H1 (cell line): ENCODE measurements at regions not wholly inside any gene's neighbourhood (a gene's known extent, or its start where the extent isn't known, plus 50 kb on each side); places are given as distances from the start of the nearest gene placed in this dataset.

Source experiments
- CTCF ChIA-PET: fragments of 300-600 bp; sonication (Branson Sonifier 250); formaldehyde crosslinking; loops from one replicate; lab custom pipeline; 2021; ENCODE audit not compliant: partially characterized antibody; lab: Charles Lee
- POLR2A ChIA-PET: fragments of 300-600 bp; sonication (Branson Sonifier 250); formaldehyde crosslinking; loops from one replicate; lab custom pipeline; 2021; ENCODE audit warnings: inconsistent platforms; ENCODE audit not compliant: partially characterized antibody; lab: Charles Lee
- DNase-seq, 2 experiments: peaks; one replicate each; pipeline versions ENCODE4 v3.0.0 to v3.0.0-alpha.2; 2010 to 2022; ENCODE audit warnings: low spot score in 2 of 2, low read depth in 1 of 2, mixed read lengths in 1 of 2
- FAIRE-seq: peaks from 2 replicates; lab custom pipeline; 2011; peaks lifted over from hg19 to GRCh38; lab: Jason Lieb, UNC
- H2AFZ ChIP-seq: 2 replicates; pipeline ENCODE4 v1.8.1; 2012; ENCODE audit warnings: low read length, inconsistent platforms
- H2AK5ac ChIP-seq: 2 replicates; pipeline ENCODE4 v1.6.1; 2013; ENCODE audit warnings: low read depth, low read length
- H2BK120ac ChIP-seq: replicated peaks from 2 replicates; pipeline ENCODE3; 2013; ENCODE audit warnings: low read depth, low read length, inconsistent platforms
- H2BK12ac ChIP-seq: 2 replicates; pipeline ENCODE4 v1.6.1; 2013; ENCODE audit warnings: low read depth, low read length
- H2BK15ac ChIP-seq: 2 replicates; pipeline ENCODE4 v1.6.1; 2013; ENCODE audit warnings: low read length
- H2BK20ac ChIP-seq: 2 replicates; pipeline ENCODE4 v1.6.1; 2013; ENCODE audit warnings: low read length
- H2BK5ac ChIP-seq: 2 replicates; pipeline ENCODE4 v1.6.1; 2013; ENCODE audit warnings: low read depth, low read length
- H3K14ac ChIP-seq: 2 replicates; pipeline ENCODE4 v1.6.1; 2013; ENCODE audit warnings: inconsistent platforms; ENCODE audit not compliant: insufficient read length
- H3K18ac ChIP-seq: 2 replicates; pipeline ENCODE4 v1.6.1; 2013; ENCODE audit warnings: low read length; ENCODE audit errors: extremely low read depth
- H3K23ac ChIP-seq: 2 replicates; pipeline ENCODE4 v1.6.1; 2013; ENCODE audit warnings: inconsistent platforms; ENCODE audit not compliant: insufficient read length
- H3K23me2 ChIP-seq: 2 replicates; pipeline ENCODE4 v1.6.1; 2013; ENCODE audit warnings: low read depth, low read length
- H3K27ac ChIP-seq: 2 replicates; pipeline ENCODE4 v1.6.1; 2011; ENCODE audit warnings: low read depth, low read length, inconsistent platforms
- H3K27me3 ChIP-seq, 4 experiments: replicated peaks in 1 of 4; 1 replicate in 1 of 4; 2 replicates in 3 of 4; pipeline versions ENCODE4 v1.6.1 to v1.8.1; 2011 to 2013; ENCODE audit warnings: low read length in 3 of 4, mild to moderate bottlenecking in 3 of 4, inconsistent platforms in 2 of 4, mixed read lengths in 2 of 4, moderate library complexity in 1 of 4; ENCODE audit not compliant: control insufficient read depth in 3 of 4, insufficient read depth in 3 of 4; ENCODE audit errors: extremely low read depth in 1 of 4
- H3K36me3 ChIP-seq, 4 experiments: 2 replicates each; pipeline versions ENCODE4 v1.6.1 to v1.8.1; 2011 to 2013; ENCODE audit warnings: mild to moderate bottlenecking in 4 of 4, low read length in 3 of 4, moderate library complexity in 2 of 4, control low read depth in 1 of 4, inconsistent platforms in 1 of 4; ENCODE audit not compliant: insufficient read depth in 4 of 4, control insufficient read depth in 2 of 4
- H3K4ac ChIP-seq: replicated peaks from 2 replicates; pipeline ENCODE3; 2013; ENCODE audit warnings: low read length, low read depth, mixed read lengths, inconsistent platforms; ENCODE audit not compliant: insufficient read length
- H3K4me1 ChIP-seq, 4 experiments: replicated peaks in 1 of 4; 1 replicate in 1 of 4; 2 replicates in 3 of 4; pipeline versions ENCODE4 v1.6.1 to v1.8.1; 2011 to 2013; ENCODE audit warnings: low read length in 3 of 4, inconsistent platforms in 2 of 4, mixed read lengths in 1 of 4; ENCODE audit not compliant: insufficient read depth in 4 of 4, control insufficient read depth in 3 of 4
- H3K4me2 ChIP-seq, 2 experiments: 2 replicates each; pipeline versions ENCODE4 v1.6.1 to v1.8.1; 2011 to 2013; ENCODE audit warnings: low read depth in 2 of 2, low read length in 2 of 2, control low read depth in 1 of 2, inconsistent platforms in 1 of 2, mild to moderate bottlenecking in 1 of 2; ENCODE audit not compliant: insufficient read depth in 1 of 2
- H3K4me3 ChIP-seq, 4 experiments: fragments of 200-600, 300-600 bp in 1 of 4; sonication (generic), shearing (Covaris generic), sonication (Bioruptor Twin) in 1 of 4; 2 replicates each; pipeline versions ENCODE4 v1.5.1 to v1.8.1; 2011 to 2016; ENCODE audit warnings: low read length in 4 of 4, low read depth in 3 of 4, control low read depth in 2 of 4, inconsistent platforms in 2 of 4, mild to moderate bottlenecking in 2 of 4, mixed read lengths in 1 of 4, moderate library complexity in 1 of 4; ENCODE audit not compliant: insufficient read depth in 2 of 4; ENCODE audit errors: extremely low read depth in 1 of 4
- H3K56ac ChIP-seq: replicated peaks from 2 replicates; pipeline ENCODE3; 2013; ENCODE audit warnings: low read depth, mild to moderate bottlenecking, mixed read lengths, low read length, inconsistent platforms; ENCODE audit not compliant: insufficient read length
- H3K79me1 ChIP-seq: 2 replicates; pipeline ENCODE4 v1.6.1; 2013; ENCODE audit warnings: low read depth, low read length, control low read depth
- H3K79me2 ChIP-seq, 2 experiments: 2 replicates each; pipeline versions ENCODE4 v1.6.1 to v1.8.1; 2012 to 2013; ENCODE audit warnings: low read length in 2 of 2, mild to moderate bottlenecking in 2 of 2, inconsistent platforms in 1 of 2; ENCODE audit not compliant: insufficient read depth in 2 of 2, control insufficient read depth in 1 of 2
- H3K9ac ChIP-seq, 4 experiments: replicated peaks in 1 of 4; 1 replicate in 1 of 4; 2 replicates in 3 of 4; pipeline versions ENCODE4 v1.6.1 to v1.8.1; 2011 to 2013; ENCODE audit warnings: low read depth in 3 of 4, low read length in 3 of 4, control low read depth in 2 of 4, mild to moderate bottlenecking in 2 of 4, moderate library complexity in 2 of 4, inconsistent platforms in 1 of 4; ENCODE audit errors: extremely low read depth in 1 of 4
- H3K9me3 ChIP-seq, 2 experiments: 2 replicates each; pipeline versions ENCODE4 v1.6.1 to v1.8.1; 2012 to 2013; ENCODE audit warnings: mild to moderate bottlenecking in 2 of 2, moderate library complexity in 2 of 2, control low read depth in 1 of 2, inconsistent platforms in 1 of 2, low read depth in 1 of 2, low read length in 1 of 2, mixed read lengths in 1 of 2; ENCODE audit not compliant: insufficient read depth in 2 of 2
- H4K20me1 ChIP-seq, 2 experiments: replicated peaks in 1 of 2; 2 replicates each; pipeline versions ENCODE3 to v1.8.1; 2011 to 2013; ENCODE audit warnings: inconsistent platforms in 2 of 2, low read length in 2 of 2, mild to moderate bottlenecking in 1 of 2; ENCODE audit not compliant: insufficient read depth in 2 of 2, control insufficient read depth in 1 of 2
- H4K5ac ChIP-seq: 2 replicates; pipeline ENCODE4 v1.6.1; 2013; ENCODE audit warnings: low read length, low read depth, mixed read lengths, inconsistent platforms; ENCODE audit not compliant: insufficient read length
- H4K8ac ChIP-seq: 2 replicates; pipeline ENCODE4 v1.8.0; 2013; ENCODE audit warnings: mild to moderate bottlenecking, moderate library complexity, low read length, inconsistent platforms; ENCODE audit not compliant: insufficient read depth; ENCODE audit errors: extremely low read depth
- H4K91ac ChIP-seq: replicated peaks from 2 replicates; pipeline ENCODE3; 2013; ENCODE audit warnings: low read length, mixed read lengths, inconsistent platforms; ENCODE audit not compliant: insufficient read length
- ASH2L ChIP-seq: fragments of 200-600, 300-600 bp; sonication (generic); IDR thresholded peaks from one replicate; pipeline ENCODE4 v1.7.1; 2017; ENCODE audit warnings: low read length
- BRCA1 ChIP-seq: IDR thresholded peaks from 2 replicates; pipeline ENCODE4 v1.6.1; 2012; ENCODE audit warnings: low read depth, low read length, improper control_type of control experiment
- CEBPB ChIP-seq: IDR thresholded peaks from 2 replicates; pipeline ENCODE4 v1.6.1; 2012; ENCODE audit warnings: low read depth, low read length
- CHD1 ChIP-seq: IDR thresholded peaks from 2 replicates; pipeline ENCODE4 v1.6.1; 2012; ENCODE audit warnings: low read depth, low read length, improper control_type of control experiment
- EGR1 ChIP-seq: IDR thresholded peaks from 2 replicates; pipeline ENCODE4 v1.6.1; 2011; ENCODE audit warnings: low read depth, low read length, borderline replicate concordance
- EZH2 ChIP-seq: fragments of 200-600 bp; sonication (generic); IDR thresholded peaks from 2 replicates; pipeline ENCODE4 v1.7.1; 2012; ENCODE audit warnings: low read depth, mild to moderate bottlenecking, moderate library complexity, low read length, inconsistent platforms; ENCODE audit not compliant: severe bottlenecking
- HDAC2 ChIP-seq, 2 experiments: fragments of 300-600 bp in 1 of 2; sonication (generic) in 1 of 2; IDR thresholded peaks; 2 replicates each; pipeline ENCODE4 v1.6.1; 2011 to 2012; ENCODE audit warnings: low read depth in 2 of 2, low read length in 2 of 2, mild to moderate bottlenecking in 2 of 2, moderate library complexity in 2 of 2, borderline replicate concordance in 1 of 2, inconsistent platforms in 1 of 2
- HDAC6 ChIP-seq: IDR thresholded peaks from one replicate; pipeline ENCODE4 v1.7.1; 2012; ENCODE audit warnings: low read depth, mild to moderate bottlenecking, inconsistent platforms, low read length, moderate library complexity
- KDM5A ChIP-seq: fragments of 200-600 bp; IDR thresholded peaks from 2 replicates; pipeline ENCODE4 v1.7.1; 2012; ENCODE audit warnings: mild to moderate bottlenecking, low read length, inconsistent platforms, mixed read lengths
- PHF8 ChIP-seq: fragments of 200-600 bp; sonication (generic); conservative IDR thresholded peaks from 2 replicates; pipeline ENCODE4 v1.7.1; 2012; ENCODE audit warnings: low read depth, mild to moderate bottlenecking, inconsistent platforms, low read length, moderate library complexity
- POLR2AphosphoS5 ChIP-seq: IDR thresholded peaks from 2 replicates; pipeline ENCODE4 v1.6.1; 2011; ENCODE audit warnings: low read depth, low read length
- POU5F1 ChIP-seq: IDR thresholded peaks from 2 replicates; pipeline ENCODE4 v1.6.1; 2011; ENCODE audit warnings: low read depth, mild to moderate bottlenecking, low read length, moderate library complexity
- RFX5 ChIP-seq: IDR thresholded peaks from 2 replicates; pipeline ENCODE4 v1.6.1; 2011; ENCODE audit warnings: low read depth, low read length, improper control_type of control experiment, borderline replicate concordance
- RNF2 ChIP-seq: fragments of 200-900, 300-1000 bp; sonication (generic); IDR thresholded peaks from 2 replicates; pipeline ENCODE4 v1.7.1; 2016; ENCODE audit warnings: borderline replicate concordance, low read depth, mild to moderate bottlenecking, antibody characterized with exemption, low read length; ENCODE audit not compliant: poor library complexity, severe bottlenecking; ENCODE audit errors: missing control alignments
- SIX5 ChIP-seq: IDR thresholded peaks from 2 replicates; pipeline ENCODE4 v1.6.1; 2011; ENCODE audit warnings: mild to moderate bottlenecking, low read depth, low read length
- TAF1 ChIP-seq: IDR thresholded peaks from 2 replicates; pipeline ENCODE4 v1.6.1; 2011; ENCODE audit warnings: mild to moderate bottlenecking, low read depth, low read length
- WGBS, 2 experiments: shearing (Covaris generic) in 1 of 2; methylation state at CpG; one replicate each; pipeline versions ENCODE4 v1.1.6 to v1.1.7; 2013 to 2015; ENCODE audit warnings: low lambda C conversion rate in 2 of 2, mixed read lengths in 2 of 2, inconsistent platforms in 1 of 2, low coverage in 1 of 2, missing lambda C conversion rate in 1 of 2; ENCODE audit not compliant: insufficient replicate concordance in 2 of 2, insufficient coverage in 1 of 2, insufficient read length in 1 of 2; ENCODE audit errors: extremely low coverage in 1 of 2, missing lambda C conversion rate in 1 of 2; 5-methylcytosine and 5-hydroxymethylcytosine counted together

DNA sequence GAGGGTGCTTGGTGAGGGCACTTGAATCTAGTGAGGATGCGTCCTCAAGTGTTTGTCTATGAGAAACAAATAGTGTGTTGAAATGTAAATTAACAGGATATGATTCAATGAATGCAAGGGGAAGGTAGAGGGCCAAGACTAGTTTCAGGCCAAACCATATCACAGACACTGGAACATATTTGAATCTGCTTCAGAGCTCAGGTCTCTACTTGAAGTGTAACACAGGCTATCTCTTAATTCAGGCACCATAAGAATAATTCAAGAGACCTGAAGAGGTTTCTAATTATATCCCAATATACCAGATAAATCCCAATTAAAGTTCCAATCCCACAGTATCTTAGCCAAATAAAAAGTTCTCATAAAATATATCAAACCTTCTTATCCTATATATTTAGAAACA, 146.5 kb upstream of the INTU start:
- no peak overlapping the region for H2BK20ac ChIP-seq
- WGBS, 2 experiments: 52% methylated on average over 1 of the region's 1 CpG; no CpG with 5 or more reads in 1 of the 2 experiments
- H4K8ac ChIP-seq: no peak overlapping the region
- H2BK12ac ChIP-seq: no peak overlapping the region
- H3K14ac ChIP-seq: no peak overlapping the region
- no peak overlapping the region for H4K5ac ChIP-seq
- no peak overlapping the region for H2BK15ac ChIP-seq
- H2BK5ac ChIP-seq: no peak overlapping the region
- H3K56ac ChIP-seq: no peak overlapping the region
- no peak overlapping the region for H3K23ac ChIP-seq
- no peaks in the 10 kb centered on the region for H4K20me1 ChIP-seq
- POLR2A ChIA-PET: no interaction called here
- CTCF ChIA-PET: no interaction called here
- DNase-seq: no peak
- no peak overlapping the region for H2BK120ac ChIP-seq
- no peak overlapping the region for H3K4ac ChIP-seq
- no peaks in the 10 kb centered on the region for H3K79me1 ChIP-seq
- no peak overlapping the region for H4K91ac ChIP-seq
- no peak for FAIRE-seq
- no peak overlapping the region for H3K4me3 ChIP-seq
- H3K4me1 ChIP-seq: peaks cover 0 to 5% (median 0%) of the 10 kb centered on the region in 4 experiments; a peak in 2 of 7 replicates
- H3K18ac ChIP-seq: no peak overlapping the region; the same call in 1 of the 2 replicates
- H2AFZ ChIP-seq: peak overlapping the region; percentile 84
- no peaks in the 10 kb centered on the region for H3K27me3 ChIP-seq
- H2AK5ac ChIP-seq: no peak overlapping the region
- no peak overlapping the region for H3K4me2 ChIP-seq
- no peaks in the 10 kb centered on the region for H3K36me3 ChIP-seq
- no peaks in the 10 kb centered on the region for H3K79me2 ChIP-seq
- no peaks in the 10 kb centered on the region for H3K9me3 ChIP-seq
- H3K23me2 ChIP-seq: no peaks in the 10 kb centered on the region
- no peak overlapping the region for H3K27ac ChIP-seq
- no peak overlapping the region for H3K9ac ChIP-seq
- TF ChIP-seq RFX5 (no peak), BRCA1 (no peak), POLR2AphosphoS5 (no peak), SIX5 (no peak), PHF8 (no peak), EGR1 (no peak), CHD1 (no peak), EZH2 (no peak), ASH2L (no peak), TAF1 (no peak), CEBPB (no peak), POU5F1 (no peak), HDAC2 (IDR thresholded peaks at IDR 0.05; ENCODE audit: borderline replicate concordance in 1 of 2, low read depth in 2 of 2, low read length in 2 of 2) (no peak), KDM5A (no peak), RNF2 (no peak), HDAC6 (no peak)
